Adrenal gland (tissue), 5 donors: ENCODE measurements at regions not wholly inside any gene's neighbourhood (a gene's known extent, or its start where the extent isn't known, plus 50 kb on each side); places are given as distances from the start of the nearest gene placed in this dataset.

Experiments
- CTCF ChIP-seq, 6 experiments: fragments of 450-650 bp in 4 of 6; fragments of 200-600 bp in 2 of 6; sonication (generic) in 1 of 6; IDR thresholded peaks; 1 replicate in 5 of 6; 2 replicates in 1 of 6; pipeline versions ENCODE4 v1.5.1 to v1.8.0; 2016 to 2021; ENCODE audit warnings: antibody characterized with exemption in 6 of 6, mild to moderate bottlenecking in 2 of 6, moderate library complexity in 1 of 6
- POLR2A ChIP-seq, 2 donors: fragments of 450-650 bp; IDR thresholded peaks; one replicate each; pipeline ENCODE4 v1.6.1; 2017; ENCODE audit warnings: antibody characterized with exemption in 2 of 2, mild to moderate bottlenecking in 2 of 2, moderate library complexity in 1 of 2
- donor health status: DM: no; HTN: no; CAD: no.

GRCh38 chr4:92215476-92215875, 88.3 kb upstream of the GRID2 start:
- TF ChIP-seq CTCF (IDR thresholded peaks at IDR 0.05) (no peak), POLR2A (IDR thresholded peaks at IDR 0.05) (no peak)
